Uterus (tissue), 2 donors: ENCODE measurements at regions not wholly inside any gene's neighbourhood (a gene's known extent, or its start where the extent isn't known, plus 50 kb on each side); places are given as distances from the start of the nearest gene placed in this dataset.

Experiments
- POLR2A ChIP-seq, 2 donors: fragments of 450-650 bp; IDR thresholded peaks; one replicate each; pipeline ENCODE4 v1.6.1; 2016; ENCODE audit warnings: antibody characterized with exemption in 2 of 2, mild to moderate bottlenecking in 1 of 2, moderate library complexity in 1 of 2
- TF ChIP-seq, protein P1 (sequence below), 4 experiments: fragments of 200-600 bp in 2 of 4; fragments of 450-650 bp in 2 of 4; sonication (generic) in 2 of 4; IDR thresholded peaks; one replicate each; pipeline ENCODE4 v1.5.1; 2016 to 2019; ENCODE audit warnings: antibody characterized with exemption in 4 of 4, mild to moderate bottlenecking in 2 of 4, moderate library complexity in 1 of 4

DNA sequence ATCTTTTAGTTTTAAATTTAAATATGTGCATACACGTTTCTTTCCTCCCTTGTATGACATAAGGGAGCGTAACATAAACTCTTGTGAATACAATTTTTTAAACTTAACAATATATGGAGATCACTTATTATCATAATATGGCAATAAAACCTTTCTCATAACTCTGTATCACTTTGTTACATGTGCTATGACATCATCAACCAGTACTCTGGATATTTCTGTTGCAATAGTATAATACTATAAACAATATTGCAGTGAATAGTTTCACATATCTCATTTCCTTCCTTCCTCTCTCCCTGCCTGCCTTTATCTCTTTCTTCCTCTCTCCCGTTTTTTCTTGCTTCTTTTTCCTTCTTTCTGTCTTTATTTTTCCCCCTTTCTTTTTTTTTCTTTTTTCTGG is 1278.0 kb upstream of the CNTN5 start:
- TF ChIP-seq, protein P1, sequence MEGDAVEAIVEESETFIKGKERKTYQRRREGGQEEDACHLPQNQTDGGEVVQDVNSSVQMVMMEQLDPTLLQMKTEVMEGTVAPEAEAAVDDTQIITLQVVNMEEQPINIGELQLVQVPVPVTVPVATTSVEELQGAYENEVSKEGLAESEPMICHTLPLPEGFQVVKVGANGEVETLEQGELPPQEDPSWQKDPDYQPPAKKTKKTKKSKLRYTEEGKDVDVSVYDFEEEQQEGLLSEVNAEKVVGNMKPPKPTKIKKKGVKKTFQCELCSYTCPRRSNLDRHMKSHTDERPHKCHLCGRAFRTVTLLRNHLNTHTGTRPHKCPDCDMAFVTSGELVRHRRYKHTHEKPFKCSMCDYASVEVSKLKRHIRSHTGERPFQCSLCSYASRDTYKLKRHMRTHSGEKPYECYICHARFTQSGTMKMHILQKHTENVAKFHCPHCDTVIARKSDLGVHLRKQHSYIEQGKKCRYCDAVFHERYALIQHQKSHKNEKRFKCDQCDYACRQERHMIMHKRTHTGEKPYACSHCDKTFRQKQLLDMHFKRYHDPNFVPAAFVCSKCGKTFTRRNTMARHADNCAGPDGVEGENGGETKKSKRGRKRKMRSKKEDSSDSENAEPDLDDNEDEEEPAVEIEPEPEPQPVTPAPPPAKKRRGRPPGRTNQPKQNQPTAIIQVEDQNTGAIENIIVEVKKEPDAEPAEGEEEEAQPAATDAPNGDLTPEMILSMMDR (IDR thresholded peaks at IDR 0.05) = no peak
- no peak for TF ChIP-seq POLR2A (IDR thresholded peaks at IDR 0.05)
